ENCODE measurements at regions not wholly inside any gene's neighbourhood (a gene's known extent, or its start where the extent isn't known, plus 50 kb on each side); places are given as distances from the start of the nearest gene placed in this dataset.
"Not testable (repeated sequence)": the region's sequence is repeated elsewhere in the genome, so short reads cannot be mapped to it uniquely, and the experiment has no call there.

DNA sequence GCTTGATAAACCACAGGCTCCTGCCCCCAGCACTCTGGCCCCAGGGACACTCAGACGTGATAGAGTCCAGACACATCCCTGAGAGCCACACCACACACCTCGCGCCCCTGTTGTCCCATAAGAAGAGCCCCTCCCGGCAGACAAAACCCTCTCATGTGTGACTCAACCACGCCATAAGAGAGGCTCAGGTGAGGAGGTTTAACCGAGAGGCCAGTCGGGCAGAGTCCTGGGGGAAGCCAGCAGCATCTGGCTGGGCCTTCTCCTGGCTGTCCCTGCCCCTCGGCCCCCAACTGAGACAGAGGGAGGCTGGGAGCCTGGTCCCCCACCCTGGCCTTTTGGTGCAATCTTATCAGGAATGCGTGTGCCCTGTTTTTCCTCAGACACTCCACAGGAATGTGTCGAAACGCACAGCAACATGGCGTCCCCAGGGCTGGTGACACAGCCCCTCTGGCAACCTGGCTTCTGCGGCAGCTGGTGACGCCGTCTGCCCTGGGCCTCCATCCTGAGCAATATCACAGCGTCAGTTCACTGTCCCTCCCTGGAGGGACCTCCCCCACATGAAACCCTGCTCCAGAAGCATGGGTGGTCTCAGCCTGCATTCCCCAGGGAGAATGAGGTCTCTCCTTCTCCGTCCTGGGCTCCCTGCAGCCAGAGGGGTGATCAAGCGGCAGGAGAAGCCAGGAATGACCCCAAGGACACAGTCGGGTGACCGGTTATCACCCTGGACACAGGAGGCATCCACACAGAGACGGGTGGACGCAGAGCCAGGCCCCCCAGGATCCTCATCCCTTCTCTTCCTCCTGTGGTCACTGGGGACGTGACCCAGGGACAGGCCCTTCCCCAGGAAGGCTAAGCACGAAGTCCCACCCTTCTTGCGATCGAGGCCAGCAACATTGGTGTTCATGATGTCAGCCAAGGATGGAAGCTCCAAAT, 156.6 kb upstream of the AFDN start:
- TF ChIP-seq, protein P1, sequence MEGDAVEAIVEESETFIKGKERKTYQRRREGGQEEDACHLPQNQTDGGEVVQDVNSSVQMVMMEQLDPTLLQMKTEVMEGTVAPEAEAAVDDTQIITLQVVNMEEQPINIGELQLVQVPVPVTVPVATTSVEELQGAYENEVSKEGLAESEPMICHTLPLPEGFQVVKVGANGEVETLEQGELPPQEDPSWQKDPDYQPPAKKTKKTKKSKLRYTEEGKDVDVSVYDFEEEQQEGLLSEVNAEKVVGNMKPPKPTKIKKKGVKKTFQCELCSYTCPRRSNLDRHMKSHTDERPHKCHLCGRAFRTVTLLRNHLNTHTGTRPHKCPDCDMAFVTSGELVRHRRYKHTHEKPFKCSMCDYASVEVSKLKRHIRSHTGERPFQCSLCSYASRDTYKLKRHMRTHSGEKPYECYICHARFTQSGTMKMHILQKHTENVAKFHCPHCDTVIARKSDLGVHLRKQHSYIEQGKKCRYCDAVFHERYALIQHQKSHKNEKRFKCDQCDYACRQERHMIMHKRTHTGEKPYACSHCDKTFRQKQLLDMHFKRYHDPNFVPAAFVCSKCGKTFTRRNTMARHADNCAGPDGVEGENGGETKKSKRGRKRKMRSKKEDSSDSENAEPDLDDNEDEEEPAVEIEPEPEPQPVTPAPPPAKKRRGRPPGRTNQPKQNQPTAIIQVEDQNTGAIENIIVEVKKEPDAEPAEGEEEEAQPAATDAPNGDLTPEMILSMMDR (optimal IDR thresholded peaks at IDR 0.05 in 1 of 3, IDR thresholded peaks at IDR 0.05 in 1 of 3, conservative IDR thresholded peaks at IDR 0.05 in 1 of 3; ENCODE audit: extremely low read depth in 1 of 3, insufficient read depth in 2 of 3, low read length in 3 of 3), result no peak
- no peak for TF ChIP-seq EZH2 (IDR thresholded peaks at IDR 0.05; ENCODE audit: low read length)
- H3K4me3 ChIP-seq (ENCODE audit: control insufficient read depth in 2 of 3, extremely low read depth in 1 of 3, insufficient read depth in 2 of 3, low read depth in 1 of 3, low read length in 3 of 3), result no peak overlapping the region
- dilution Hi-C loops (cut with MboI; ENCODE audit: extremely low pct_ligation_motif_present, low sequenced_read_pairs), result no loop called here
- DNase-seq (ENCODE audit: low read depth, low spot score) (no peak), FAIRE-seq (no peak)
- H3K36me3 ChIP-seq (ENCODE audit: control insufficient read depth in 2 of 2, extremely low read depth in 1 of 2, insufficient read depth in 2 of 2, low read length in 2 of 2), result no peaks in the 10 kb centered on the region
- no peak overlapping the region for H2AFZ ChIP-seq (ENCODE audit: control insufficient read depth, low read length)
- H3K9me3 ChIP-seq (ENCODE audit: control insufficient read depth, low read depth, low read length), result peaks cover 14% of the 10 kb centered on the region
- no peak overlapping the region for H3K27ac ChIP-seq (ENCODE audit: control insufficient read depth, insufficient read depth, low read length)
- H3K4me1 ChIP-seq (ENCODE audit: control insufficient read depth, extremely low read depth, insufficient read depth, low read length), result no peaks in the 10 kb centered on the region
- no peaks in the 10 kb centered on the region for H3K27me3 ChIP-seq (ENCODE audit: control insufficient read depth, extremely low read depth, insufficient read depth, low read length)
- no peak overlapping the region for H3K9ac ChIP-seq (ENCODE audit: control insufficient read depth, extremely low read depth, insufficient read depth, low read length)
- no peaks in the 10 kb centered on the region for H3K9me1 ChIP-seq (ENCODE audit: control insufficient read depth, extremely low read depth, insufficient read depth, low read length)
- no peaks in the 10 kb centered on the region for H3K79me2 ChIP-seq (ENCODE audit: control insufficient read depth, insufficient read depth, low read length)
- H3K4me2 ChIP-seq (ENCODE audit: control insufficient read depth, extremely low read depth, insufficient read depth, low read depth, low read length), result no peak overlapping the region
- H4K20me1 ChIP-seq (ENCODE audit: control insufficient read depth, extremely low read depth, insufficient read depth, low read length), result no peaks in the 10 kb centered on the region

DNA sequence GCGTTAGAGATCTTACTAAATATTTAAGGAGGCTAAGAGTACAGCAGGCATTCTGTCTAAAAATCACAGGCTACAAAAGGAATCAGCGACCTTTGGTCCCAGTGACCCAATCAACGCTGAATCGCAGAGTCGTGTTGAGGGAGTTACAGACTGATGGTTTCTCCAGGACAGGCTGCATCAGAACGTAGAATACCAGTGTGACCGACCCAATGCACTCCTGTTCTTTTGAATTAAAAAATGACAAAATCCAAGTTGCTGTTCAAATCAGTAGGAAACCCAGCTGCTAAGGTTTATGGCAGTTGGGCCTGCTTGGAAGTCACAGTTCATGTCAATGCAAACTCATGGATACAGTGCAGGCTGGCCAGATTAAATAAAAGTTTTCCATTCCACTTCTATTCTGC, 155.8 kb upstream of the AFDN start:
- no peaks in the 10 kb centered on the region for H3K36me3 ChIP-seq (ENCODE audit: control insufficient read depth in 2 of 2, extremely low read depth in 1 of 2, insufficient read depth in 2 of 2, low read length in 2 of 2)
- H3K9me3 ChIP-seq (ENCODE audit: control insufficient read depth, low read depth, low read length), result peaks cover 14% of the 10 kb centered on the region
- H3K4me1 ChIP-seq (ENCODE audit: control insufficient read depth, extremely low read depth, insufficient read depth, low read length), result no peaks in the 10 kb centered on the region
- no peak overlapping the region for H3K4me2 ChIP-seq (ENCODE audit: control insufficient read depth, extremely low read depth, insufficient read depth, low read depth, low read length)
- no peaks in the 10 kb centered on the region for H3K9me1 ChIP-seq (ENCODE audit: control insufficient read depth, extremely low read depth, insufficient read depth, low read length)
- dilution Hi-C loops (cut with MboI; ENCODE audit: extremely low pct_ligation_motif_present, low sequenced_read_pairs), result no loop called here
- no peak for TF ChIP-seq EZH2 (IDR thresholded peaks at IDR 0.05; ENCODE audit: low read length)
- TF ChIP-seq, protein P1 (optimal IDR thresholded peaks at IDR 0.05 in 1 of 3, IDR thresholded peaks at IDR 0.05 in 1 of 3, conservative IDR thresholded peaks at IDR 0.05 in 1 of 3; ENCODE audit: extremely low read depth in 1 of 3, insufficient read depth in 2 of 3, low read length in 3 of 3), result no peak
- H3K27me3 ChIP-seq (ENCODE audit: control insufficient read depth, extremely low read depth, insufficient read depth, low read length), result no peaks in the 10 kb centered on the region
- no peaks in the 10 kb centered on the region for H4K20me1 ChIP-seq (ENCODE audit: control insufficient read depth, extremely low read depth, insufficient read depth, low read length)
- FAIRE-seq (no peak), DNase-seq (ENCODE audit: low read depth, low spot score) (no peak)
- H3K4me3 ChIP-seq (ENCODE audit: control insufficient read depth in 2 of 3, extremely low read depth in 1 of 3, insufficient read depth in 2 of 3, low read depth in 1 of 3, low read length in 3 of 3), result no peak overlapping the region
- H2AFZ ChIP-seq (ENCODE audit: control insufficient read depth, low read length), result no peak overlapping the region
- H3K9ac ChIP-seq (ENCODE audit: control insufficient read depth, extremely low read depth, insufficient read depth, low read length), result no peak overlapping the region
- no peak overlapping the region for H3K27ac ChIP-seq (ENCODE audit: control insufficient read depth, insufficient read depth, low read length)
- no peaks in the 10 kb centered on the region for H3K79me2 ChIP-seq (ENCODE audit: control insufficient read depth, insufficient read depth, low read length)

DNA sequence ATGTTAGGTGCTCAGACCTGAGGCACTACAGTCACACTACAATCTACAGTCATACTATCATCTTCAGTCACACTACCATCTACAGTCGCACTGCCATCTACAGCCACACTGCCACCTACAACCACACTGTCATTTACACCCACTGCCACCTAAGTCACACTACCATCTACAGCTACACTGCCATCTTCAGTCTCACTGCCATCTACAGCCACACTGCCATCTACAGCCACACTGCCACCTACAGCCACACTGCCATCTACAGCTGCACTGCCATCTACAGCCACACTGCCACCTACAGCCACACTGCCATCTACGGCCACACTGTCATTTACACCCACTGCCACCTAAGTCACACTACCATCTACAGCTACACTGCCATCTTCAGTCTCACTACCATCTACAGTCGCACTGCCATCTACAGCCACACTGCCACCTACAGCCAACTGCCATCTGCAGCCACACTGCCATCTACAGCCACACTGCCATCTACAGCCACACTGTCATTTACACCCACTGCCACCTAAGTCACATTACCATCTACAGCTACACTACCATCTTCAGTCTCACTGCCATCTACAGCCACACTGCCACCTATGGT, 155.2 kb upstream of the AFDN start:
- H3K4me2 ChIP-seq (ENCODE audit: control insufficient read depth, extremely low read depth, insufficient read depth, low read depth, low read length); H4K20me1 ChIP-seq (ENCODE audit: control insufficient read depth, extremely low read depth, insufficient read depth, low read length); H3K79me2 ChIP-seq (ENCODE audit: control insufficient read depth, insufficient read depth, low read length); H3K27me3 ChIP-seq (ENCODE audit: control insufficient read depth, extremely low read depth, insufficient read depth, low read length); H3K9me1 ChIP-seq (ENCODE audit: control insufficient read depth, extremely low read depth, insufficient read depth, low read length); DNase-seq (ENCODE audit: low read depth, low spot score); H3K4me3 ChIP-seq (ENCODE audit: control insufficient read depth in 2 of 3, extremely low read depth in 1 of 3, insufficient read depth in 2 of 3, low read depth in 1 of 3, low read length in 3 of 3); dilution Hi-C loops (cut with MboI; ENCODE audit: extremely low pct_ligation_motif_present, low sequenced_read_pairs); H2AFZ ChIP-seq (ENCODE audit: control insufficient read depth, low read length); H3K9ac ChIP-seq (ENCODE audit: control insufficient read depth, extremely low read depth, insufficient read depth, low read length); H3K36me3 ChIP-seq (ENCODE audit: control insufficient read depth in 2 of 2, extremely low read depth in 1 of 2, insufficient read depth in 2 of 2, low read length in 2 of 2); FAIRE-seq; H3K4me1 ChIP-seq (ENCODE audit: control insufficient read depth, extremely low read depth, insufficient read depth, low read length); H3K27ac ChIP-seq (ENCODE audit: control insufficient read depth, insufficient read depth, low read length): not testable (repeated sequence)
- H3K9me3 ChIP-seq (ENCODE audit: control insufficient read depth, low read depth, low read length), result peaks cover 14% of the 10 kb centered on the region

All from keratinocyte (primary cell).